ENCODE measurements at regions not wholly inside any gene's neighbourhood (a gene's known extent, or its start where the extent isn't known, plus 50 kb on each side); places are given as distances from the start of the nearest gene placed in this dataset.

- dilution Hi-C loops (cut with MboI; ENCODE audit: extremely low pct_ligation_motif_present, low sequenced_read_pairs), result no loop called here
- DNase-seq (ENCODE audit: low read depth, low spot score), result no peak
- no peak for FAIRE-seq
- no peaks in the 10 kb centered on the region for H3K79me2 ChIP-seq (ENCODE audit: control insufficient read depth, insufficient read depth, low read length)
- CTCF ChIA-PET, result no interaction called here
- H4K20me1 ChIP-seq (replicated peaks; ENCODE audit: control insufficient read depth, extremely low read depth, insufficient read depth, low read length), result no peaks in the 10 kb centered on the region
- no peaks in the 10 kb centered on the region for H3K4me1 ChIP-seq (ENCODE audit: control insufficient read depth, extremely low read depth, insufficient read depth, low read length)
- H3K4me3 ChIP-seq (replicated peaks in 1 of 3; ENCODE audit: insufficient read depth in 1 of 3, low read depth in 1 of 3, low read length in 3 of 3), result no peak overlapping the region
- H2AFZ ChIP-seq (ENCODE audit: low read depth, low read length), result no peak overlapping the region
- H3K9me1 ChIP-seq (replicated peaks; ENCODE audit: control insufficient read depth, extremely low read depth, insufficient read depth, low read length), result no peaks in the 10 kb centered on the region
- BruUV-seq (replicated peaks), result no TSS peak
- POLR2A ChIA-PET, result no interaction called here
- no peaks in the 10 kb centered on the region for H3K27me3 ChIP-seq (ENCODE audit: control insufficient read depth in 2 of 2, insufficient read depth in 2 of 2, low read length in 2 of 2)
- no peaks in the 10 kb centered on the region for H3K9me3 ChIP-seq (replicated peaks; ENCODE audit: control insufficient read depth, insufficient read depth, low read length)
- TF ChIP-seq GATA2 (IDR thresholded peaks at IDR 0.05; ENCODE audit: insufficient read depth, insufficient read length, low read depth, low read length) (no peak), POLR2A (IDR thresholded peaks at IDR 0.05; ENCODE audit: low read depth, low read length) (no peak), CTCF (IDR thresholded peaks at IDR 0.05; ENCODE audit: extremely low read depth in 1 of 2, insufficient read depth in 1 of 2, low read depth in 1 of 2, low read length in 2 of 2) (no peak), EZH2 (IDR thresholded peaks at IDR 0.05; ENCODE audit: borderline replicate concordance, low read depth, low read length, severe bottlenecking) (no peak), MYC (IDR thresholded peaks at IDR 0.05; ENCODE audit: low read depth, low read length) (no peak), JUN (IDR thresholded peaks at IDR 0.05; ENCODE audit: borderline replicate concordance, insufficient read depth, insufficient read length, low read depth) (no peak), MAX (IDR thresholded peaks at IDR 0.05; ENCODE audit: insufficient read depth, insufficient read length) (no peak), POLR2AphosphoS5 (IDR thresholded peaks at IDR 0.05; ENCODE audit: insufficient read depth, low read depth, low read length) (no peak), FOS (IDR thresholded peaks at IDR 0.05; ENCODE audit: borderline replicate concordance, insufficient read depth, low read length) (no peak)
- intact Hi-C loops (cut with micrococcal nuclease), result no loop called here
- no peak overlapping the region for H3K27ac ChIP-seq (ENCODE audit: insufficient read depth, low read depth, low read length)
- no peak overlapping the region for H3K4me2 ChIP-seq (ENCODE audit: insufficient read depth, low read length)
- no peaks in the 10 kb centered on the region for H3K36me3 ChIP-seq (ENCODE audit: control insufficient read depth in 2 of 2, extremely low read depth in 1 of 2, insufficient read depth in 2 of 2, low read length in 2 of 2)
- no peak overlapping the region for H3K9ac ChIP-seq (replicated peaks; ENCODE audit: extremely low read depth, insufficient read depth, low read length)
Observed at GRCh38 chr15:85980946-85981345, 98.7 kb upstream of the AGBL1 start.

Measured in endothelial cell of umbilical vein (primary cell).